Stimulated activated CD4-positive, alpha-beta T cell treated with anti-CD3 and anti-CD28 coated beads, Interleukin-1b, Interleukin-23, amount 100 ng/mL, for 48 hours (primary cell): ENCODE measurements at regions not wholly inside any gene's neighbourhood (a gene's known extent, or its start where the extent isn't known, plus 50 kb on each side); places are given as distances from the start of the nearest gene placed in this dataset.

Source experiments
- DNase-seq: peaks from one replicate; pipeline ENCODE4 v3.0.0-alpha.2; 2020

- no peak for DNase-seq
Observed at GRCh38 chr2:133723133-133723532, 154.9 kb upstream of the NCKAP5 start.

GRCh38 chr2:133726973-133727372 is 158.7 kb upstream of the NCKAP5 start:
- DNase-seq: no peak

- no peak for DNase-seq
Observed at GRCh38 chr2:133732059-133732458, 163.8 kb upstream of the NCKAP5 start.

GRCh38 chr2:133732982-133733900 is 165.0 kb upstream of the NCKAP5 start:
- no peak for DNase-seq

- DNase-seq: no peak
Observed at GRCh38 chr2:133733901-133734255, 165.6 kb upstream of the NCKAP5 start.

- DNase-seq: no peak
Observed at GRCh38 chr2:133734716-133735495, 166.6 kb upstream of the NCKAP5 start.

- DNase-seq: no peak
Observed at GRCh38 chr2:133736674-133737073, 168.4 kb upstream of the NCKAP5 start.

- no peak for DNase-seq
Observed at GRCh38 chr2:133737242-133737993, 169.2 kb upstream of the NCKAP5 start.

- DNase-seq: no peak
Observed at GRCh38 chr2:133739039-133739438, 170.8 kb upstream of the NCKAP5 start.

GRCh38 chr2:133740500-133740899 is 172.2 kb upstream of the NCKAP5 start:
- no peak for DNase-seq

- DNase-seq: no peak
Observed at GRCh38 chr2:133748007-133748700, 179.9 kb upstream of the NCKAP5 start.

GRCh38 chr2:133753665-133754064 is 185.4 kb upstream of the NCKAP5 start:
- no peak for DNase-seq

GRCh38 chr2:133755480-133756300 is 187.4 kb upstream of the NCKAP5 start:
- DNase-seq: no peak

- DNase-seq: no peak
Observed at GRCh38 chr2:133756833-133757232, 188.6 kb upstream of the NCKAP5 start.

GRCh38 chr2:133760376-133760775 is 192.1 kb upstream of the NCKAP5 start:
- DNase-seq: no peak

GRCh38 chr2:133765658-133766057 is 197.4 kb upstream of the NCKAP5 start:
- DNase-seq: no peak

GRCh38 chr2:133766164-133766832 is 198.0 kb upstream of the NCKAP5 start:
- no peak for DNase-seq

- no peak for DNase-seq
Observed at GRCh38 chr2:133768256-133768655, 200.0 kb upstream of the NCKAP5 start.

- DNase-seq: no peak
Observed at GRCh38 chr2:133768658-133769435, 200.6 kb upstream of the NCKAP5 start.
